ENCODE measurements at regions not wholly inside any gene's neighbourhood (a gene's known extent, or its start where the extent isn't known, plus 50 kb on each side); places are given as distances from the start of the nearest gene placed in this dataset.

- no peaks in the 10 kb centered on the region for H3K27me3 ChIP-seq
- H3F3A ChIP-seq (ENCODE audit: low read depth): no peaks in the 10 kb centered on the region
- no peaks in the 10 kb centered on the region for H3K9me3 ChIP-seq (ENCODE audit: low read depth)
- no peak overlapping the region for H3K27ac ChIP-seq
- H3K4me1 Mint-ChIP-seq: no peaks in the 10 kb centered on the region
- TF ChIP-seq CTCF (IDR thresholded peaks at IDR 0.05) (no peak), EZH2 (IDR thresholded peaks at IDR 0.05) (no peak), EZH2phosphoT487 (IDR thresholded peaks at IDR 0.05) (no peak)
- no peaks in the 10 kb centered on the region for H3K79me2 ChIP-seq (ENCODE audit: low read depth)
- no peak overlapping the region for H3K4me3 ChIP-seq
- no peak overlapping the region for H3K4me2 ChIP-seq
- no peak overlapping the region for H3K9ac ChIP-seq
- H3K36me3 ChIP-seq: no peaks in the 10 kb centered on the region
- no peaks in the 10 kb centered on the region for H3K36me3 Mint-ChIP-seq
- DNase-seq (ENCODE audit: low spot score): no peak
- H3K4me3 Mint-ChIP-seq: no peak overlapping the region
- H2AFZ ChIP-seq (replicated peaks): no peak overlapping the region
- no peaks in the 10 kb centered on the region for H4K20me1 ChIP-seq (ENCODE audit: low read depth)
- no peaks in the 10 kb centered on the region for H3K4me1 ChIP-seq
- no peaks in the 10 kb centered on the region for H3K9me3 Mint-ChIP-seq
- no peak overlapping the region for H3K27ac Mint-ChIP-seq
- no peaks in the 10 kb centered on the region for H3K27me3 Mint-ChIP-seq (ENCODE audit: insufficient read depth, low read depth)
These were observed 921.5 kb downstream of the KCNT2 start for GRCh38 chr1:195686764-195687163.

- Histone ChIP-seq H2AFZ (replicated peaks) (no peak overlapping the region), H3F3A (ENCODE audit: low read depth) (no peaks in the 10 kb centered on the region), H4K20me1 (ENCODE audit: low read depth) (no peaks in the 10 kb centered on the region), H3K79me2 (ENCODE audit: low read depth) (no peaks in the 10 kb centered on the region), H3K4me2 (no peak overlapping the region), H3K27me3 (no peaks in the 10 kb centered on the region), H3K9me3 (ENCODE audit: low read depth) (no peaks in the 10 kb centered on the region), H3K4me3 (no peak overlapping the region), H3K9ac (no peak overlapping the region), H3K4me1 (no peaks in the 10 kb centered on the region), H3K36me3 (no peaks in the 10 kb centered on the region), H3K27ac (no peak overlapping the region)
- Mint-ChIP-seq H3K27me3 (ENCODE audit: insufficient read depth, low read depth) (no peaks in the 10 kb centered on the region), H3K36me3 (no peaks in the 10 kb centered on the region), H3K9me3 (peaks cover 2% of the 10 kb centered on the region), H3K4me3 (no peak overlapping the region), H3K27ac (no peak overlapping the region), H3K4me1 (no peaks in the 10 kb centered on the region)
- TF ChIP-seq CTCF (IDR thresholded peaks at IDR 0.05) (no peak), EZH2phosphoT487 (IDR thresholded peaks at IDR 0.05) (no peak), EZH2 (IDR thresholded peaks at IDR 0.05) (no peak)
- no peak for DNase-seq (ENCODE audit: low spot score)
These were observed 943.6 kb downstream of the KCNT2 start for GRCh38 chr1:195664628-195665027.

- no peak overlapping the region for H2AFZ ChIP-seq (replicated peaks)
- no peaks in the 10 kb centered on the region for H3K4me1 ChIP-seq
- no peaks in the 10 kb centered on the region for H3K27me3 Mint-ChIP-seq (ENCODE audit: insufficient read depth, low read depth)
- H3K9me3 Mint-ChIP-seq: no peaks in the 10 kb centered on the region
- no peak overlapping the region for H3K27ac ChIP-seq
- no peak overlapping the region for H3K4me3 Mint-ChIP-seq
- no peak overlapping the region for H3K9ac ChIP-seq
- H3K36me3 Mint-ChIP-seq: no peaks in the 10 kb centered on the region
- no peaks in the 10 kb centered on the region for H3K27me3 ChIP-seq
- H3K4me2 ChIP-seq: no peak overlapping the region
- no peaks in the 10 kb centered on the region for H4K20me1 ChIP-seq (ENCODE audit: low read depth)
- no peaks in the 10 kb centered on the region for H3K79me2 ChIP-seq (ENCODE audit: low read depth)
- TF ChIP-seq CTCF (IDR thresholded peaks at IDR 0.05) (no peak), EZH2phosphoT487 (IDR thresholded peaks at IDR 0.05) (no peak), EZH2 (IDR thresholded peaks at IDR 0.05) (no peak)
- no peak overlapping the region for H3K4me3 ChIP-seq
- H3F3A ChIP-seq (ENCODE audit: low read depth): no peaks in the 10 kb centered on the region
- H3K4me1 Mint-ChIP-seq: no peaks in the 10 kb centered on the region
- H3K9me3 ChIP-seq (ENCODE audit: low read depth): no peaks in the 10 kb centered on the region
- H3K27ac Mint-ChIP-seq: no peak overlapping the region
- H3K36me3 ChIP-seq: no peaks in the 10 kb centered on the region
- peak; percentile 9 for DNase-seq (ENCODE audit: low spot score)
These were observed 944.5 kb downstream of the KCNT2 start for GRCh38 chr1:195663549-195664280.

All from neural progenitor cell (in vitro differentiated cells).